HFFc6 (cell line): ENCODE measurements at regions not wholly inside any gene's neighbourhood (a gene's known extent, or its start where the extent isn't known, plus 50 kb on each side); places are given as distances from the start of the nearest gene placed in this dataset.

ENCODE experiments used
- DNase-seq: peaks from one replicate; pipeline ENCODE4 v3.0.0-alpha.2; 2018
- H3K27ac Mint-ChIP-seq: 2 replicates; pipeline ENCODE4 v1.8.0; 2020; ENCODE audit warnings: mild to moderate bottlenecking, mixed read lengths
- H3K27me3 Mint-ChIP-seq: 2 replicates; pipeline ENCODE4 v1.8.0; 2021; ENCODE audit warnings: mild to moderate bottlenecking, moderate library complexity, mixed read lengths; ENCODE audit not compliant: insufficient read depth
- H3K36me3 Mint-ChIP-seq: 2 replicates; pipeline ENCODE4 v1.8.0; 2021; ENCODE audit warnings: low read depth, mixed read lengths
- H3K4me1 Mint-ChIP-seq: 2 replicates; pipeline ENCODE4 v1.8.0; 2020; ENCODE audit warnings: low read depth, mixed read lengths
- H3K4me3 Mint-ChIP-seq: 2 replicates; pipeline ENCODE4 v1.8.0; 2020; ENCODE audit warnings: mild to moderate bottlenecking, moderate library complexity, mixed read lengths
- H3K9me3 Mint-ChIP-seq: 2 replicates; pipeline ENCODE4 v1.8.0; 2020; ENCODE audit warnings: mild to moderate bottlenecking, mixed read lengths
- CTCF ChIP-seq: fragments of 200-600 bp; sonication (generic); IDR thresholded peaks from 2 replicates; pipeline ENCODE4 v1.5.0; 2021; ENCODE audit warnings: antibody characterized with exemption, mild to moderate bottlenecking

DNA sequence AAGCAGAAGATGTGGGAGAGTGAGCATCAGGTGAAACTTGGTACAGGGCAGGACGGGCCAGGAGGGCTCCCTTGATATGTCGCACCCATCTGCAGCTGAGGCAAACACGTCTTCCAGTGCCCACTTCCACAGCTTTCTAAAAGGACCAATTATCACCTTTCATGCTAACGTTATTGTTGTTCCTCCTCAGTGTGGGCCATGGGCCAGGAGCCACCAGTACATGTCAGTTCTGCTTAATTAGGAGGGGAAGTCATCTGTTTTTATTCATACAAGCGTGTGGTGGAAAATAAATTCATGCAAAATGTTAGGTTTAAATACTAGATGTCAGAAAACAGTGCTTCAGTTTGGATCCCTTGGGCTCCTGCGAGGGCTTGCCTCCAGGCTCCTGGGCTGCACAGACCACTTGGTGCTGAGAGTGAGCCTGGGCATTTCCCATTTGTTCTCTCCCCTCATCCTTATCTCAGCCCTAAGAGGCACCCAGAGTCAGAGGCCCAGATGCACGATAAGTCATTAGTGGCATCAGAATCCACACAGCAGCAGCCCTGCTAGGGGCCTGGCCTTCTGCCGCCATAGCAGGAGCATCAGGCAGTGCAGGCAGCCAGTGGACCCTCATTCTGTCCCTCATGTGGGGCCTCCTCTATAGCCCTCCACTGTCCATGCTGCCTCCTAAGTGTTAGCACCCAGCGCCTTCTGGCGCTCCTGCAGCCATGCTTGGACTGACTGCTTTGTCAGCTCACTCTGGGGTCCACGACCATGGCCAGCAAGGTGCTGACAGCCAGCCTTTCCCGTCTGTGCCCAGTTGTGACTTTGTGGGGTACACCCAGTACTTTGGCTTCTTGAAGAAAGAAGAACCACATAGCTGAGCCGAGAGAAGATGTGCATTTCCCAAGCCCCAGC lies 539.8 kb upstream of the RAB6C start:
- H3K9me3 Mint-ChIP-seq, result peaks cover 58% of the 10 kb centered on the region
- H3K27ac Mint-ChIP-seq, result no peak overlapping the region
- no peaks in the 10 kb centered on the region; the same call in 1 of the 2 replicates for H3K27me3 Mint-ChIP-seq
- H3K36me3 Mint-ChIP-seq, result peaks cover 9% of the 10 kb centered on the region; the same call in 1 of the 2 replicates
- no peak overlapping the region for H3K4me3 Mint-ChIP-seq
- DNase-seq, result no peak
- H3K4me1 Mint-ChIP-seq, result no peaks in the 10 kb centered on the region
- no peak for TF ChIP-seq CTCF

- H3K4me3 Mint-ChIP-seq, result no peak overlapping the region
- no peak overlapping the region for H3K27ac Mint-ChIP-seq
- peaks cover 62% of the 10 kb centered on the region for H3K9me3 Mint-ChIP-seq
- H3K36me3 Mint-ChIP-seq, result peaks cover 13% of the 10 kb centered on the region; the same call in 1 of the 2 replicates
- no peak for TF ChIP-seq CTCF
- no peak for DNase-seq
- H3K4me1 Mint-ChIP-seq, result no peaks in the 10 kb centered on the region
- no peaks in the 10 kb centered on the region; the same call in none of the 2 replicates for H3K27me3 Mint-ChIP-seq
These were observed 537.9 kb upstream of the RAB6C start for GRCh38 chr2:129441610-129442009.

- no peak for TF ChIP-seq CTCF
- no peak overlapping the region for H3K4me3 Mint-ChIP-seq
- no peaks in the 10 kb centered on the region; the same call in none of the 2 replicates for H3K27me3 Mint-ChIP-seq
- H3K4me1 Mint-ChIP-seq, result no peaks in the 10 kb centered on the region
- peaks cover 13% of the 10 kb centered on the region; the same call in 1 of the 2 replicates for H3K36me3 Mint-ChIP-seq
- H3K9me3 Mint-ChIP-seq, result peaks cover 71% of the 10 kb centered on the region
- DNase-seq, result no peak
- H3K27ac Mint-ChIP-seq, result no peak overlapping the region
These were observed 536.1 kb upstream of the RAB6C start for GRCh38 chr2:129443235-129443864.

- Mint-ChIP-seq H3K27ac (no peak overlapping the region), H3K4me1 (no peaks in the 10 kb centered on the region), H3K36me3 (peaks cover 7% of the 10 kb centered on the region; the same call in 1 of the 2 replicates), H3K27me3 (no peaks in the 10 kb centered on the region; the same call in 1 of the 2 replicates), H3K4me3 (no peak overlapping the region), H3K9me3 (peaks cover 72% of the 10 kb centered on the region)
- TF ChIP-seq CTCF, result no peak
- no peak for DNase-seq
These were observed 535.4 kb upstream of the RAB6C start for GRCh38 chr2:129443865-129444739.

DNA sequence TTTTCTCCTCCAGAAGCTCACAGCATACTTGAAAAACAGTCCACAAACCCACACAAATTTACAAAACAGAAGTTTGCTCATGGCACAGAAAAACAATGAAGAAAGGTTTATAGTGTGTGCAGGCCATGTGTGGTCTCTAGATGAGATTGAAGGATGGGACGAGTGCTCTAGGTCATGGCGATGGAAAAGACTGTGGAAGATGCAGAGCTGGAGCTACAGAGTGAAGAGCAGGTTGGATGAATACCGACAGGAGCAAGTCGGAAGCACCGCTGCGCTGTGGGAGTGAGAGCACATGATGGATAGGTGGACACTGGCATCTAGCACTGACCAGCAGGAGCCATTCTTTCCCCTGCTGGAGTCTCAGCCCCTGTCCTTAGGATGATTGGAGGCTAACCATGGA lies 534.7 kb upstream of the RAB6C start:
- Mint-ChIP-seq H3K36me3 (peaks cover 5% of the 10 kb centered on the region; the same call in 1 of the 2 replicates), H3K9me3 (peaks cover 68% of the 10 kb centered on the region), H3K4me3 (no peak overlapping the region), H3K4me1 (no peaks in the 10 kb centered on the region), H3K27ac (no peak overlapping the region), H3K27me3 (no peaks in the 10 kb centered on the region; the same call in 1 of the 2 replicates)
- TF ChIP-seq CTCF, result no peak
- no peak for DNase-seq
